ENCODE measurements at regions not wholly inside any gene's neighbourhood (a gene's known extent, or its start where the extent isn't known, plus 50 kb on each side); places are given as distances from the start of the nearest gene placed in this dataset.

DNA sequence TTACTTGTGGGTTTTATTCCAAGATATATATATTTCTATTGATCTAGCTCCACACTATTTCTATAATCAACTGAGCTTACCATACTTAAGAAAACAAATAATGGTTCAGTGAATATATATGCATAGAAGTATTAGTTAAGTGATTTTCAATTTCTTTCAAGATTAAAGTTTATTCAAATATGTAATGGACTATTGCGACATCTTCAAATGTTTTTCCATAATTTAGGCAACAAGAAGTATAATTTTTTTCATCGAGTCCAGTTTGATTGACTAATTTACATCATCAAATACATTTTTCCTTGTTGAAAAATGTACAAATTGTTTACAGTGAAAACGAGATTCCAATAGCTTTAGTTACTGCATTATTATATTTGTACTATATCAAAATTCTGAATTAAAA is 528.6 kb downstream of the PTPRC start:
- no peak for TF ChIP-seq POLR2AphosphoS5 (IDR thresholded peaks at IDR 0.05; ENCODE audit: low read depth)
- no peak for TF ChIP-seq SPI1 (IDR thresholded peaks at IDR 0.05; ENCODE audit: borderline replicate concordance, low read depth)
- TF ChIP-seq CTCF (IDR thresholded peaks at IDR 0.05; ENCODE audit: insufficient read depth, low read length) = no peak
- no peak for TF ChIP-seq REST (IDR thresholded peaks at IDR 0.05; ENCODE audit: insufficient replicate concordance, low read depth)
- TF ChIP-seq GABPA (IDR thresholded peaks at IDR 0.05; ENCODE audit: low read depth) = no peak
- H3K27ac ChIP-seq (replicated peaks) = no peak overlapping the region
- DNase-seq (ENCODE audit: low read depth in 1 of 2, low spot score in 1 of 2) = no peak

DNA sequence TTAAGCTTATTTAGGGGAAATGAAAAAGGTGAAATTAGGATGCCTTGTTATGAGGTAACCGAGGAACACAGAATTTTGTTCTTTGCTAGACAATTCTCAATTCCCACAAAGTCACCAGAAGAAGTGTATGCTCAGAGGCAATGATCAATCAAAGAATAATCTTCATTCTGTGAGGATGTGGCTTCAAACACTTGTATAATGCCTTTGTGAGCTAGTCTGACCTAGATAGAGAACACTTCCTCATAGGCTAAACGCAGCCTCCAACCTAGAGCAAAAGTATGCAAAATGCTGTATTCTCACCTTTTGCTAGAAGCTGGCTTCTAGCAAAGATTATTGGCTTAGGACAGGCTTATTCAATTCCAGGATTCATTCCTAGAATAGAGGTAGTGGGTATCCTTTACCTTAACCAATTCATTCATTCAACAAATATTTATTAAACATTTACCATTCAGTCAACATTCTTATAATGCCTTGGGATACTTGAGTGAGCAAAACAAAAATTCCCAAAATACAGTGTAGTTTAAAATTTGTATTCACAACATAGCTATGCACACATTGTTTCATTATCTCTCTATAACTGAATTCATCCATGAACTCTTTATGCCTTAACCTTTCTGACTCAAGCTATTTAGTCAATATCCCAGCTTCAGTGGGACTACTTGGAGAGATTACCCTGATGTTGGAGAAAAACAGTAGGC is 530.2 kb downstream of the PTPRC start:
- H3K27me3 ChIP-seq (ENCODE audit: insufficient read depth, poor library complexity, severe bottlenecking) = no peaks in the 10 kb centered on the region
- TF ChIP-seq SPI1 (IDR thresholded peaks at IDR 0.05; ENCODE audit: borderline replicate concordance, low read depth) = peak; percentile 36; the same call in 1 of the 2 replicates
- TF ChIP-seq REST (IDR thresholded peaks at IDR 0.05; ENCODE audit: insufficient replicate concordance, low read depth) = no peak
- H3K27ac ChIP-seq (replicated peaks) = no peak overlapping the region
- DNase-seq (ENCODE audit: low read depth in 1 of 2, low spot score in 1 of 2) = no peak
- no peak overlapping the region for H3K4me3 ChIP-seq (replicated peaks; ENCODE audit: insufficient read depth, low read length)

More for the DNA sequence above, 528.6 kb downstream of the PTPRC start:
- no peak overlapping the region for H3K4me3 ChIP-seq (replicated peaks; ENCODE audit: insufficient read depth, low read length)
- no peaks in the 10 kb centered on the region for H3K27me3 ChIP-seq (ENCODE audit: insufficient read depth, poor library complexity, severe bottlenecking)

DNA sequence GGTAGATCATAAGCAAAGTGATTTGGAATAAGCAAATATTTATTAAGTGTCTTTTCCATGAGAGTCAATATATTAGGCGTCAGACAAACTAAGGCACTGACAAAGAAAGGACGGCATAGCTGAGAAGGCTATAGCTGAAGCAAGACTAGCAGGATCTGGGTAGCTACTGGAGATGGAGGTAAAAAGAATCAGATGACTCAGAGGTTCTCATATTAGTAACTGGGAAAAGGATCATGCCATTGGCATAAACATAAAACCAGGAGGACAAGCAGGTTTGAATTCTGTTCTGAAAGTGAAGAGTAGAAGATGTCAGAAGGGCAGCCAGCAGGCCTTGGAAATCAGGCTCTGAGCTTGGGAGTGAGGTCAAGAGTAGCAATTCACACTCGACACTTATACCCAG is 531.9 kb downstream of the PTPRC start:
- no peak overlapping the region for H3K4me3 ChIP-seq (replicated peaks; ENCODE audit: insufficient read depth, low read length)
- H3K27ac ChIP-seq (replicated peaks) = no peak overlapping the region
- no peaks in the 10 kb centered on the region for H3K27me3 ChIP-seq (ENCODE audit: insufficient read depth, poor library complexity, severe bottlenecking)
- no peak for DNase-seq (ENCODE audit: low read depth in 1 of 2, low spot score in 1 of 2)
- TF ChIP-seq POLR2AphosphoS5 (IDR thresholded peaks at IDR 0.05; ENCODE audit: low read depth) (no peak), SPI1 (IDR thresholded peaks at IDR 0.05; ENCODE audit: borderline replicate concordance, low read depth) (no peak), GABPA (IDR thresholded peaks at IDR 0.05; ENCODE audit: low read depth) (no peak), CTCF (IDR thresholded peaks at IDR 0.05; ENCODE audit: insufficient read depth, low read length) (no peak), REST (IDR thresholded peaks at IDR 0.05; ENCODE audit: insufficient replicate concordance, low read depth) (no peak)

All from HL-60 (cell line).